ENCODE measurements at regions not wholly inside any gene's neighbourhood (a gene's known extent, or its start where the extent isn't known, plus 50 kb on each side); places are given as distances from the start of the nearest gene placed in this dataset.

DNA sequence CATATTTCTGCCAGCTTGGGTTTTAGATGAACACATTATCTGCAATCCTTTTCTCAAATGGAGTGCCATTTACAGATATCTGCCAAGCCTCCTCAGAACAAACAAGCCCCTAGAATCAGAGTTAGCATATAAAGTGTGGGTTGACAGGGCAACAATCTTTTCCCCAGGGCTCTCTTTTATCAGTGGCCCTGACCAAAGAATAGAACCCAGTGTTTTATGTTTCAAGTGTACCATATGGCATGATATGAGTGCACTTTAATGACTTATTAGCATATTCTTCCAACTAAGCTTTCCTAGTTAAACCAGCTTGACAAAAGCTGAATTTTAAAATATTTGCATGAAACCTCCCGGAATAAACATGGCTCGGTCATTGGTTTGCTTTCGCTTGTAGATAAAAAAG lies 57.3 kb downstream of the EVX1 start:
- no peak overlapping the region for H2AK5ac ChIP-seq (ENCODE audit: low read depth, low read length)
- H3K4ac ChIP-seq (ENCODE audit: low read length): no peak overlapping the region
- no peak overlapping the region for H3K4me2 ChIP-seq (ENCODE audit: insufficient read depth, low read length, poor library complexity, severe bottlenecking)
- no peak overlapping the region for H3K27ac ChIP-seq (replicated peaks; ENCODE audit: low read length)
- H3K4me1 ChIP-seq (ENCODE audit: control insufficient read depth in 2 of 2, insufficient read depth in 1 of 2, low read depth in 1 of 2, low read length in 2 of 2): no peaks in the 10 kb centered on the region
- no peak overlapping the region for H2BK120ac ChIP-seq (ENCODE audit: low read depth, low read length)
- no peak for DNase-seq (ENCODE audit: low spot score)
- H3K36me3 ChIP-seq (replicated peaks in 1 of 2; ENCODE audit: control insufficient read depth in 2 of 2, insufficient read depth in 2 of 2, low read length in 2 of 2): no peaks in the 10 kb centered on the region
- H4K91ac ChIP-seq (ENCODE audit: low read depth, low read length, poor library complexity): no peak overlapping the region
- no peak overlapping the region for H2BK15ac ChIP-seq (ENCODE audit: low read length)
- no CpG with 5 or more reads among the region's 3 CpGs for WGBS, 2 donors (ENCODE audit: extremely low coverage in 2 of 2, insufficient read length in 2 of 2, insufficient replicate concordance in 1 of 2)
- no peaks in the 10 kb centered on the region for H3K27me3 ChIP-seq (ENCODE audit: control insufficient read depth in 3 of 3, insufficient read depth in 3 of 3, low read depth in 1 of 3, low read length in 3 of 3)
- H2BK5ac ChIP-seq (ENCODE audit: low read length): no peak overlapping the region
- no peak overlapping the region for H2AFZ ChIP-seq (ENCODE audit: low read length)
- H3K9me3 ChIP-seq (replicated peaks in 1 of 2; ENCODE audit: control insufficient read depth in 2 of 2, insufficient read depth in 1 of 2, low read depth in 1 of 2, low read length in 2 of 2): no peaks in the 10 kb centered on the region
- H4K8ac ChIP-seq (ENCODE audit: low read depth, low read length): no peak overlapping the region
- no peak overlapping the region for H3K18ac ChIP-seq (ENCODE audit: low read length)
- no peak overlapping the region for H3K14ac ChIP-seq (ENCODE audit: low read length)
- H2BK12ac ChIP-seq (ENCODE audit: low read length): no peak overlapping the region
- no peak overlapping the region for H3K23ac ChIP-seq (ENCODE audit: low read depth, low read length, poor library complexity)
- H3K4me3 ChIP-seq (ENCODE audit: low read length in 2 of 2): no peak overlapping the region
- H3K9ac ChIP-seq (ENCODE audit: low read depth, low read length, poor library complexity): no peak overlapping the region
- no peaks in the 10 kb centered on the region for H3K79me1 ChIP-seq (ENCODE audit: low read depth, low read length)

- Histone ChIP-seq H2BK15ac (ENCODE audit: low read length) (no peak overlapping the region), H4K8ac (ENCODE audit: low read depth, low read length) (no peak overlapping the region), H3K14ac (ENCODE audit: low read length) (no peak overlapping the region), H3K4me1 (ENCODE audit: control insufficient read depth in 2 of 2, insufficient read depth in 1 of 2, low read depth in 1 of 2, low read length in 2 of 2) (no peaks in the 10 kb centered on the region), H3K79me1 (ENCODE audit: low read depth, low read length) (no peaks in the 10 kb centered on the region), H3K36me3 (replicated peaks in 1 of 2; ENCODE audit: control insufficient read depth in 2 of 2, insufficient read depth in 2 of 2, low read length in 2 of 2) (no peaks in the 10 kb centered on the region), H3K18ac (ENCODE audit: low read length) (no peak overlapping the region), H3K27ac (replicated peaks; ENCODE audit: low read length) (no peak overlapping the region), H2AFZ (ENCODE audit: low read length) (no peak overlapping the region), H2BK12ac (ENCODE audit: low read length) (no peak overlapping the region), H3K4ac (ENCODE audit: low read length) (no peak overlapping the region), H3K9me3 (replicated peaks in 1 of 2; ENCODE audit: control insufficient read depth in 2 of 2, insufficient read depth in 1 of 2, low read depth in 1 of 2, low read length in 2 of 2) (no peaks in the 10 kb centered on the region), H3K9ac (ENCODE audit: low read depth, low read length, poor library complexity) (no peak overlapping the region), H3K27me3 (ENCODE audit: control insufficient read depth in 3 of 3, insufficient read depth in 3 of 3, low read depth in 1 of 3, low read length in 3 of 3) (no peaks in the 10 kb centered on the region), H3K4me2 (ENCODE audit: insufficient read depth, low read length, poor library complexity, severe bottlenecking) (no peak overlapping the region), H4K91ac (ENCODE audit: low read depth, low read length, poor library complexity) (no peak overlapping the region), H2AK5ac (ENCODE audit: low read depth, low read length) (no peak overlapping the region), H2BK5ac (ENCODE audit: low read length) (no peak overlapping the region), H3K4me3 (ENCODE audit: low read length in 2 of 2) (no peak overlapping the region), H3K23ac (ENCODE audit: low read depth, low read length, poor library complexity) (no peak overlapping the region), H2BK120ac (ENCODE audit: low read depth, low read length) (no peak overlapping the region)
- WGBS, 2 donors (ENCODE audit: extremely low coverage in 2 of 2, insufficient read length in 2 of 2, insufficient replicate concordance in 1 of 2): no CpG with 5 or more reads among the region's 3 CpGs
- DNase-seq (ENCODE audit: low spot score): no peak
These were observed 57.8 kb downstream of the EVX1 start for GRCh38 chr7:27300421-27300820.

DNA sequence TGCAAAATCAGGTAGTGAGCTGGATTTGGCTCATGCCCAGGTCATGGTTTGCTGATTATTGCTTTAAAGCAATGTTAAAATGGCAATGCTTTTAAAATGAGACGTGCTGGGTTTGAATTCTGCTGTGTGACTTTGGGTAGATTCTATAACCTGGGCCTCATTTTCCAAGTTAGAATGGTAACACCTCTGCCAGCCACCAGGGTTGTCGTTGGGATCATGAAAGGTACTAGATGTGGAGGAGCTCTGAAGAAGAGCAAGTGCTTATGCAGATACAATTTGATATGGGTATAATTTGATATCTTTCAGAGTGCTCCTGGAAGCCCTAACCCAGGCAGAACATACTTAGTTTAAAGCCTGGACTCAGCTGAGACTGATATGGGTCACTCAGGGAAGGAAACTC lies 60.0 kb downstream of the EVX1 start:
- no peak overlapping the region for H4K91ac ChIP-seq (ENCODE audit: low read depth, low read length, poor library complexity)
- no peak overlapping the region for H3K27ac ChIP-seq (replicated peaks; ENCODE audit: low read length)
- no peaks in the 10 kb centered on the region for H3K79me1 ChIP-seq (ENCODE audit: low read depth, low read length)
- H3K4ac ChIP-seq (ENCODE audit: low read length): no peak overlapping the region
- H3K14ac ChIP-seq (ENCODE audit: low read length): no peak overlapping the region
- H2BK12ac ChIP-seq (ENCODE audit: low read length): no peak overlapping the region
- H2BK15ac ChIP-seq (ENCODE audit: low read length): no peak overlapping the region
- H4K8ac ChIP-seq (ENCODE audit: low read depth, low read length): no peak overlapping the region
- no peaks in the 10 kb centered on the region for H3K9me3 ChIP-seq (replicated peaks in 1 of 2; ENCODE audit: control insufficient read depth in 2 of 2, insufficient read depth in 1 of 2, low read depth in 1 of 2, low read length in 2 of 2)
- no peak overlapping the region for H3K4me2 ChIP-seq (ENCODE audit: insufficient read depth, low read length, poor library complexity, severe bottlenecking)
- H2BK120ac ChIP-seq (ENCODE audit: low read depth, low read length): no peak overlapping the region
- no peak overlapping the region for H2BK5ac ChIP-seq (ENCODE audit: low read length)
- no CpG with 5 or more reads among the region's 2 CpGs for WGBS, 2 donors (ENCODE audit: extremely low coverage in 2 of 2, insufficient read length in 2 of 2, insufficient replicate concordance in 1 of 2)
- H3K23ac ChIP-seq (ENCODE audit: low read depth, low read length, poor library complexity): no peak overlapping the region
- no peak overlapping the region for H3K9ac ChIP-seq (ENCODE audit: low read depth, low read length, poor library complexity)
- no peak overlapping the region for H3K18ac ChIP-seq (ENCODE audit: low read length)
- no peaks in the 10 kb centered on the region for H3K4me1 ChIP-seq (ENCODE audit: control insufficient read depth in 2 of 2, insufficient read depth in 1 of 2, low read depth in 1 of 2, low read length in 2 of 2)
- H2AFZ ChIP-seq (ENCODE audit: low read length): no peak overlapping the region
- no peak overlapping the region for H3K4me3 ChIP-seq (ENCODE audit: low read length in 2 of 2)
- no peaks in the 10 kb centered on the region for H3K36me3 ChIP-seq (replicated peaks in 1 of 2; ENCODE audit: control insufficient read depth in 2 of 2, insufficient read depth in 2 of 2, low read length in 2 of 2)
- no peaks in the 10 kb centered on the region for H3K27me3 ChIP-seq (ENCODE audit: control insufficient read depth in 3 of 3, insufficient read depth in 3 of 3, low read depth in 1 of 3, low read length in 3 of 3)
- no peak overlapping the region for H2AK5ac ChIP-seq (ENCODE audit: low read depth, low read length)
- DNase-seq (ENCODE audit: low spot score): no peak

DNA sequence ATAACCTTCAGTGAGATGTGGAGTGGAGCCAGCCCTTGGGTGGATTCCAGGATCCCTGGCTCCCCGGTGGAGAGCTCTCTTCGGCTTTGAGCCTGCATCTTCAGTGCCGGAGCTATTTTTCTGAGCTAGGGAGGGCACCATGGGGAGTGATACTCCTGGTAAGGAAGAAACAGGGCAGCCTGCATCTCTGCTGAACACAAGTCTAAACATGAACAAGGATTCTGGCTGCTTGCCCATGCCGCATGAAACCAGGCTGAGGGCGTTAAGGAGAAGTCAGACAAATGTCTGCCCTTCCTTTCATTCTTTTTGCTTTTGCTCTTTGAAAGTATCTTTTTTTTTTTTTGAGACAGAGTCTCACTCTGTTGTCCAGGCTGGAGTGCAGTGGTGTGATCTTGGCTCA lies 60.4 kb downstream of the EVX1 start:
- no peak overlapping the region for H3K4me3 ChIP-seq (ENCODE audit: low read length in 2 of 2)
- no peaks in the 10 kb centered on the region for H3K4me1 ChIP-seq (ENCODE audit: control insufficient read depth in 2 of 2, insufficient read depth in 1 of 2, low read depth in 1 of 2, low read length in 2 of 2)
- no peaks in the 10 kb centered on the region for H3K79me1 ChIP-seq (ENCODE audit: low read depth, low read length)
- no peak overlapping the region for H3K4me2 ChIP-seq (ENCODE audit: insufficient read depth, low read length, poor library complexity, severe bottlenecking)
- H2AFZ ChIP-seq (ENCODE audit: low read length): no peak overlapping the region
- H2BK12ac ChIP-seq (ENCODE audit: low read length): no peak overlapping the region
- no peaks in the 10 kb centered on the region for H3K27me3 ChIP-seq (ENCODE audit: control insufficient read depth in 3 of 3, insufficient read depth in 3 of 3, low read depth in 1 of 3, low read length in 3 of 3)
- DNase-seq (ENCODE audit: low spot score): no peak
- H3K4ac ChIP-seq (ENCODE audit: low read length): no peak overlapping the region
- H4K91ac ChIP-seq (ENCODE audit: low read depth, low read length, poor library complexity): no peak overlapping the region
- no peak overlapping the region for H2BK120ac ChIP-seq (ENCODE audit: low read depth, low read length)
- H3K36me3 ChIP-seq (replicated peaks in 1 of 2; ENCODE audit: control insufficient read depth in 2 of 2, insufficient read depth in 2 of 2, low read length in 2 of 2): no peaks in the 10 kb centered on the region
- H2BK15ac ChIP-seq (ENCODE audit: low read length): no peak overlapping the region
- H3K9me3 ChIP-seq (replicated peaks in 1 of 2; ENCODE audit: control insufficient read depth in 2 of 2, insufficient read depth in 1 of 2, low read depth in 1 of 2, low read length in 2 of 2): no peaks in the 10 kb centered on the region
- no peak overlapping the region for H3K27ac ChIP-seq (replicated peaks; ENCODE audit: low read length)
- H4K8ac ChIP-seq (ENCODE audit: low read depth, low read length): no peak overlapping the region
- H3K9ac ChIP-seq (ENCODE audit: low read depth, low read length, poor library complexity): no peak overlapping the region
- H2BK5ac ChIP-seq (ENCODE audit: low read length): no peak overlapping the region
- no peak overlapping the region for H3K23ac ChIP-seq (ENCODE audit: low read depth, low read length, poor library complexity)
- WGBS, 2 donors (ENCODE audit: extremely low coverage in 2 of 2, insufficient read length in 2 of 2, insufficient replicate concordance in 1 of 2): no CpG with 5 or more reads among the region's 5 CpGs
- no peak overlapping the region for H3K14ac ChIP-seq (ENCODE audit: low read length)
- no peak overlapping the region for H2AK5ac ChIP-seq (ENCODE audit: low read depth, low read length)
- no peak overlapping the region for H3K18ac ChIP-seq (ENCODE audit: low read length)

Measured in neuronal stem cell (in vitro differentiated cells).